Neuronal stem cell (in vitro differentiated cells): ENCODE measurements at regions not wholly inside any gene's neighbourhood (a gene's known extent, or its start where the extent isn't known, plus 50 kb on each side); places are given as distances from the start of the nearest gene placed in this dataset.

Experiments used
- DNase-seq: peaks from one replicate; pipeline ENCODE4 v3.0.0-alpha.2; 2013; ENCODE audit warnings: low spot score
- H2AFZ ChIP-seq: one replicate; pipeline ENCODE4 v1.6.1; 2013; ENCODE audit warnings: mild to moderate bottlenecking, low read length, inconsistent platforms
- H2AK5ac ChIP-seq: 2 replicates; pipeline ENCODE4 v1.6.1; 2013; ENCODE audit warnings: low read depth, mild to moderate bottlenecking, inconsistent platforms, low read length, moderate library complexity, mixed read lengths
- H2BK120ac ChIP-seq: 2 replicates; pipeline ENCODE4 v1.6.1; 2013; ENCODE audit warnings: low read depth, mild to moderate bottlenecking, inconsistent platforms, low read length, moderate library complexity, mixed read lengths
- H2BK12ac ChIP-seq: one replicate; pipeline ENCODE4 v1.6.1; 2013; ENCODE audit warnings: low read length, inconsistent platforms
- H2BK15ac ChIP-seq: 2 replicates; pipeline ENCODE4 v1.6.1; 2013; ENCODE audit warnings: mild to moderate bottlenecking, low read length, inconsistent platforms, mixed read lengths
- H2BK5ac ChIP-seq: one replicate; pipeline ENCODE4 v1.6.1; 2013; ENCODE audit warnings: inconsistent platforms, mild to moderate bottlenecking, low read length, moderate library complexity
- H3K14ac ChIP-seq: one replicate; pipeline ENCODE4 v1.6.1; 2013; ENCODE audit warnings: low read length, inconsistent platforms
- H3K18ac ChIP-seq: 2 replicates; pipeline ENCODE4 v1.6.1; 2013; ENCODE audit warnings: low read length, inconsistent platforms
- H3K23ac ChIP-seq: 2 replicates; pipeline ENCODE4 v1.6.1; 2013; ENCODE audit warnings: low read depth, mild to moderate bottlenecking, mixed read lengths, low read length, inconsistent platforms; ENCODE audit not compliant: poor library complexity
- H3K27ac ChIP-seq: replicated peaks from 3 replicates; pipeline ENCODE4 v1.5.1; 2013; ENCODE audit warnings: low read length, inconsistent platforms
- H3K27me3 ChIP-seq, 3 experiments: 2 replicates each; pipeline ENCODE4 v1.6.1; 2013; ENCODE audit warnings: low read length in 3 of 3, mild to moderate bottlenecking in 2 of 3, inconsistent platforms in 1 of 3, low read depth in 1 of 3, mixed read lengths in 1 of 3, moderate library complexity in 1 of 3; ENCODE audit not compliant: control insufficient read depth in 3 of 3, insufficient read depth in 3 of 3
- H3K36me3 ChIP-seq, 2 donors: replicated peaks in 1 of 2; 2 replicates each; pipeline ENCODE4 v1.6.1; 2013; ENCODE audit warnings: low read length in 2 of 2; ENCODE audit not compliant: control insufficient read depth in 2 of 2, insufficient read depth in 2 of 2
- H3K4ac ChIP-seq: 2 replicates; pipeline ENCODE4 v1.6.1; 2013; ENCODE audit warnings: inconsistent platforms, mild to moderate bottlenecking, low read length, moderate library complexity
- H3K4me1 ChIP-seq, 2 donors: 1 replicate in 1 of 2; 2 replicates in 1 of 2; pipeline ENCODE4 v1.6.1; 2013; ENCODE audit warnings: low read length in 2 of 2, low read depth in 1 of 2; ENCODE audit not compliant: control insufficient read depth in 2 of 2, insufficient read depth in 1 of 2
- H3K4me2 ChIP-seq: one replicate; pipeline ENCODE4 v1.6.1; 2013; ENCODE audit warnings: mild to moderate bottlenecking, low read length, inconsistent platforms; ENCODE audit not compliant: insufficient read depth, poor library complexity, severe bottlenecking
- H3K4me3 ChIP-seq, 2 donors: 2 replicates each; pipeline ENCODE4 v1.5.1; 2013; ENCODE audit warnings: low read length in 2 of 2, mild to moderate bottlenecking in 2 of 2, inconsistent platforms in 1 of 2, moderate library complexity in 1 of 2
- H3K79me1 ChIP-seq: one replicate; pipeline ENCODE4 v1.6.1; 2013; ENCODE audit warnings: low read depth, mild to moderate bottlenecking, inconsistent platforms, low read length, moderate library complexity
- H3K9ac ChIP-seq: one replicate; pipeline ENCODE4 v1.6.1; 2013; ENCODE audit warnings: mild to moderate bottlenecking, low read depth, low read length, inconsistent platforms; ENCODE audit not compliant: poor library complexity
- H3K9me3 ChIP-seq, 2 donors: replicated peaks in 1 of 2; 2 replicates each; pipeline versions ENCODE3 to v1.6.1; 2013; ENCODE audit warnings: low read length in 2 of 2, mild to moderate bottlenecking in 2 of 2, inconsistent platforms in 1 of 2, low read depth in 1 of 2, mixed read lengths in 1 of 2, moderate library complexity in 1 of 2; ENCODE audit not compliant: control insufficient read depth in 2 of 2, insufficient read depth in 1 of 2
- H4K8ac ChIP-seq: one replicate; pipeline ENCODE4 v1.6.1; 2013; ENCODE audit warnings: low read depth, mild to moderate bottlenecking, inconsistent platforms, low read length, moderate library complexity
- H4K91ac ChIP-seq: one replicate; pipeline ENCODE4 v1.6.1; 2013; ENCODE audit warnings: low read length, low read depth, mild to moderate bottlenecking, inconsistent platforms; ENCODE audit not compliant: poor library complexity
- WGBS, 2 donors: extraction: QIAGEN DNeasy Blood & Tissue Kit; methylation state at CpG; one replicate each; pipeline ENCODE4 v1.1.7; 2013; ENCODE audit warnings: missing lambda C conversion rate in 2 of 2, mixed read lengths in 1 of 2; ENCODE audit not compliant: insufficient read length in 2 of 2, insufficient replicate concordance in 1 of 2; ENCODE audit errors: extremely low coverage in 2 of 2; 5-methylcytosine and 5-hydroxymethylcytosine counted together

- H3K23ac ChIP-seq = no peak overlapping the region
- peaks cover 3 to 5% of the 10 kb centered on the region in 2 donors for H3K4me1 ChIP-seq
- no CpG with 5 or more reads among the region's 3 CpGs for WGBS, 2 donors
- H4K91ac ChIP-seq = no peak overlapping the region
- H3K18ac ChIP-seq = no peak overlapping the region
- H3K36me3 ChIP-seq = no peaks in the 10 kb centered on the region
- H2AFZ ChIP-seq = no peak overlapping the region
- no peak overlapping the region for H2BK5ac ChIP-seq
- H3K27me3 ChIP-seq = no peaks in the 10 kb centered on the region
- H2AK5ac ChIP-seq = no peak overlapping the region
- H3K79me1 ChIP-seq = no peaks in the 10 kb centered on the region
- no peak for DNase-seq
- H4K8ac ChIP-seq = no peak overlapping the region
- no peak overlapping the region for H3K4ac ChIP-seq
- H3K4me2 ChIP-seq = no peak overlapping the region
- no peak overlapping the region for H3K27ac ChIP-seq
- no peaks in the 10 kb centered on the region for H3K9me3 ChIP-seq
- H2BK15ac ChIP-seq = no peak overlapping the region
- no peak overlapping the region for H3K9ac ChIP-seq
- H2BK12ac ChIP-seq = no peak overlapping the region
- no peak overlapping the region for H2BK120ac ChIP-seq
- H3K4me3 ChIP-seq = no peak overlapping the region
- H3K14ac ChIP-seq = no peak overlapping the region
These were observed 227.6 kb upstream of the TBC1D5 start for GRCh38 chr3:17969985-17970568.

- H2BK120ac ChIP-seq = no peak overlapping the region
- no peak overlapping the region for H4K91ac ChIP-seq
- H3K4me1 ChIP-seq = peaks cover 3 to 5% of the 10 kb centered on the region in 2 donors
- no peak overlapping the region for H2BK15ac ChIP-seq
- no peak overlapping the region for H3K9ac ChIP-seq
- H2BK12ac ChIP-seq = no peak overlapping the region
- H2AK5ac ChIP-seq = no peak overlapping the region
- H4K8ac ChIP-seq = no peak overlapping the region
- no peaks in the 10 kb centered on the region for H3K79me1 ChIP-seq
- no peak overlapping the region for H3K4me3 ChIP-seq
- no peak overlapping the region for H2BK5ac ChIP-seq
- no CpG with 5 or more reads among the region's 3 CpGs for WGBS, 2 donors
- no peaks in the 10 kb centered on the region for H3K27me3 ChIP-seq
- no peak overlapping the region for H3K14ac ChIP-seq
- no peak for DNase-seq
- H3K23ac ChIP-seq = no peak overlapping the region
- no peak overlapping the region for H3K18ac ChIP-seq
- H3K36me3 ChIP-seq = no peaks in the 10 kb centered on the region
- no peak overlapping the region for H3K4ac ChIP-seq
- no peak overlapping the region for H3K4me2 ChIP-seq
- H2AFZ ChIP-seq = no peak overlapping the region
- no peaks in the 10 kb centered on the region for H3K9me3 ChIP-seq
- H3K27ac ChIP-seq = no peak overlapping the region
These were observed 226.8 kb upstream of the TBC1D5 start for GRCh38 chr3:17969244-17969643.

GRCh38 chr3:17967953-17968607 lies 225.6 kb upstream of the TBC1D5 start:
- Histone ChIP-seq H3K23ac (no peak overlapping the region), H3K9ac (no peak overlapping the region), H3K4me1 (no peaks in the 10 kb centered on the region), H3K36me3 (no peaks in the 10 kb centered on the region), H2BK120ac (no peak overlapping the region), H2BK15ac (no peak overlapping the region), H2AK5ac (no peak overlapping the region), H3K4me3 (no peak overlapping the region), H2BK12ac (no peak overlapping the region), H3K4ac (no peak overlapping the region), H3K27me3 (no peaks in the 10 kb centered on the region), H3K4me2 (no peak overlapping the region), H3K79me1 (no peaks in the 10 kb centered on the region), H4K91ac (no peak overlapping the region), H3K14ac (no peak overlapping the region), H4K8ac (no peak overlapping the region), H2AFZ (no peak overlapping the region), H3K27ac (no peak overlapping the region), H2BK5ac (no peak overlapping the region), H3K9me3 (no peaks in the 10 kb centered on the region), H3K18ac (no peak overlapping the region)
- no CpG with 5 or more reads among the region's 2 CpGs for WGBS, 2 donors
- DNase-seq = no peak

GRCh38 chr3:17967111-17967510 lies 224.7 kb upstream of the TBC1D5 start:
- Histone ChIP-seq H3K79me1 (no peaks in the 10 kb centered on the region), H2BK15ac (no peak overlapping the region), H3K36me3 (no peaks in the 10 kb centered on the region), H3K27ac (no peak overlapping the region), H3K9me3 (no peaks in the 10 kb centered on the region), H3K4me2 (no peak overlapping the region), H3K23ac (no peak overlapping the region), H3K4ac (no peak overlapping the region), H3K18ac (no peak overlapping the region), H3K4me3 (no peak overlapping the region), H3K14ac (no peak overlapping the region), H3K9ac (no peak overlapping the region), H3K4me1 (no peaks in the 10 kb centered on the region), H2BK120ac (no peak overlapping the region), H4K8ac (no peak overlapping the region), H2BK12ac (no peak overlapping the region), H2BK5ac (no peak overlapping the region), H2AFZ (no peak overlapping the region), H2AK5ac (no peak overlapping the region), H3K27me3 (no peaks in the 10 kb centered on the region), H4K91ac (no peak overlapping the region)
- no peak for DNase-seq
- WGBS, 2 donors = no CpG with 5 or more reads among the region's 5 CpGs
